ENCODE measurements at regions not wholly inside any gene's neighbourhood (a gene's known extent, or its start where the extent isn't known, plus 50 kb on each side); places are given as distances from the start of the nearest gene placed in this dataset.

GRCh38 chr2:107349329-107349728 is 463.4 kb upstream of the ST6GAL2 start:
- Histone ChIP-seq H3K4me1 (no peaks in the 10 kb centered on the region), H3K36me3 (ENCODE audit: control insufficient read depth, insufficient read depth, low read length) (no peaks in the 10 kb centered on the region), H3K4me3 (ENCODE audit: low read depth, low read length) (no peak overlapping the region), H3K27me3 (replicated peaks; ENCODE audit: control insufficient read depth, insufficient read depth, low read length) (no peaks in the 10 kb centered on the region), H3K9me3 (no peaks in the 10 kb centered on the region)
- H3K27ac Mint-ChIP-seq (ENCODE audit: unreplicated experiment) = no peak overlapping the region
- H3K36me3 Mint-ChIP-seq (ENCODE audit: insufficient read depth, unreplicated experiment) = no peaks in the 10 kb centered on the region
- ChIA-PET CTCF (no interaction called here), POLR2A (no interaction called here)
- no peaks in the 10 kb centered on the region for H3K27me3 Mint-ChIP-seq (ENCODE audit: insufficient read depth, unreplicated experiment)
- H3K4me1 Mint-ChIP-seq (ENCODE audit: low read depth, unreplicated experiment) = no peaks in the 10 kb centered on the region
- no peaks in the 10 kb centered on the region for H3K9me3 Mint-ChIP-seq (ENCODE audit: unreplicated experiment)
- TF ChIP-seq CTCF (IDR thresholded peaks at IDR 0.05; ENCODE audit: insufficient read depth in 1 of 2, low read depth in 1 of 2, low read length in 1 of 2, severe bottlenecking in 1 of 2, unreplicated experiment in 1 of 2) = no peak
- no peak overlapping the region for H3K4me3 Mint-ChIP-seq (ENCODE audit: unreplicated experiment)
- BruUV-seq (replicated peaks) = no TSS peak
- no peak for DNase-seq
- intact Hi-C loops (cut with micrococcal nuclease; ENCODE audit: unreplicated experiment) = no loop called here

DNA sequence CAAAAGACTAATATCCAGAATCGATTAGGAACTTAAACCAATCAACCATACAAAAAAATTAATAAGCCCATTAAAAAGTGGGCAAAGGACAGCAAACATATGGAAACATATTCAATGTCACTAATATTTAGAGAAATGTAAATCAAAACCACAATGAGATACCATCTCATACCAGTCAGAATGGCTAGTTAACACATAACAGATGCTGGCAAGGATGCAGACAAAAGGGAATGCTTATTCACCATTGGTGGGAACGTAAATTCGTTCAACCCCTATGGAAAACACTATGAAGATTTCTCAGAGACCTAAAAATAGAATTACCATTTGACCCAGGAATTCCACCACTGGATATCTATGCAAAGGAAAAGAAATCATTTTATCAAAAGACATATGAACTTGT is 468.2 kb upstream of the ST6GAL2 start:
- ChIA-PET POLR2A (no interaction called here), CTCF (no interaction called here)
- H3K9me3 ChIP-seq = no peaks in the 10 kb centered on the region
- Mint-ChIP-seq H3K4me3 (ENCODE audit: unreplicated experiment) (no peak overlapping the region), H3K4me1 (ENCODE audit: low read depth, unreplicated experiment) (no peaks in the 10 kb centered on the region), H3K27ac (ENCODE audit: unreplicated experiment) (no peak overlapping the region), H3K9me3 (ENCODE audit: unreplicated experiment) (no peaks in the 10 kb centered on the region), H3K36me3 (ENCODE audit: insufficient read depth, unreplicated experiment) (no peaks in the 10 kb centered on the region), H3K27me3 (ENCODE audit: insufficient read depth, unreplicated experiment) (no peaks in the 10 kb centered on the region)
- no TSS peak for BruUV-seq (replicated peaks)
- DNase-seq = no peak
- no peak overlapping the region for H3K4me3 ChIP-seq (ENCODE audit: low read depth, low read length)
- H3K36me3 ChIP-seq (ENCODE audit: control insufficient read depth, insufficient read depth, low read length) = no peaks in the 10 kb centered on the region
- H3K27me3 ChIP-seq (replicated peaks; ENCODE audit: control insufficient read depth, insufficient read depth, low read length) = no peaks in the 10 kb centered on the region; the same call in 1 of the 2 replicates
- intact Hi-C loops (cut with micrococcal nuclease; ENCODE audit: unreplicated experiment) = no loop called here
- H3K4me1 ChIP-seq = no peaks in the 10 kb centered on the region
- no peak for TF ChIP-seq CTCF (IDR thresholded peaks at IDR 0.05; ENCODE audit: insufficient read depth in 1 of 2, low read depth in 1 of 2, low read length in 1 of 2, severe bottlenecking in 1 of 2, unreplicated experiment in 1 of 2)

GRCh38 chr2:107358362-107358761 is 468.3 kb upstream of the RGPD4 start:
- no peak for TF ChIP-seq CTCF (IDR thresholded peaks at IDR 0.05; ENCODE audit: insufficient read depth in 1 of 2, low read depth in 1 of 2, low read length in 1 of 2, severe bottlenecking in 1 of 2, unreplicated experiment in 1 of 2)
- POLR2A ChIA-PET = no interaction called here
- H3K4me1 Mint-ChIP-seq (ENCODE audit: low read depth, unreplicated experiment) = no peaks in the 10 kb centered on the region

More at GRCh38 chr2:107358362-107358761, 468.3 kb upstream of the RGPD4 start:
- Histone ChIP-seq H3K4me1 (no peaks in the 10 kb centered on the region), H3K36me3 (ENCODE audit: control insufficient read depth, insufficient read depth, low read length) (no peaks in the 10 kb centered on the region), H3K9me3 (no peaks in the 10 kb centered on the region), H3K27me3 (replicated peaks; ENCODE audit: control insufficient read depth, insufficient read depth, low read length) (no peaks in the 10 kb centered on the region; the same call in 1 of the 2 replicates), H3K4me3 (ENCODE audit: low read depth, low read length) (no peak overlapping the region)
- no peak overlapping the region for H3K27ac Mint-ChIP-seq (ENCODE audit: unreplicated experiment)
- intact Hi-C loops (cut with micrococcal nuclease; ENCODE audit: unreplicated experiment) = no loop called here
- H3K36me3 Mint-ChIP-seq (ENCODE audit: insufficient read depth, unreplicated experiment) = no peaks in the 10 kb centered on the region
- BruUV-seq (replicated peaks) = no TSS peak
- no peaks in the 10 kb centered on the region for H3K27me3 Mint-ChIP-seq (ENCODE audit: insufficient read depth, unreplicated experiment)
- DNase-seq = no peak
- no peaks in the 10 kb centered on the region for H3K9me3 Mint-ChIP-seq (ENCODE audit: unreplicated experiment)
- CTCF ChIA-PET = no interaction called here
- H3K4me3 Mint-ChIP-seq (ENCODE audit: unreplicated experiment) = no peak overlapping the region
